H1 (cell line): ENCODE measurements at regions not wholly inside any gene's neighbourhood (a gene's known extent, or its start where the extent isn't known, plus 50 kb on each side); places are given as distances from the start of the nearest gene placed in this dataset.
A peak's percentile ranks its signal among the peaks of the same experiment; 100 is the strongest.

Experiments used
- CTCF ChIA-PET: fragments of 300-600 bp; sonication (Branson Sonifier 250); formaldehyde crosslinking; loops from one replicate; lab custom pipeline; 2021; ENCODE audit not compliant: partially characterized antibody; lab: Charles Lee
- POLR2A ChIA-PET: fragments of 300-600 bp; sonication (Branson Sonifier 250); formaldehyde crosslinking; loops from one replicate; lab custom pipeline; 2021; ENCODE audit warnings: inconsistent platforms; ENCODE audit not compliant: partially characterized antibody; lab: Charles Lee
- DNase-seq, 2 experiments: peaks; one replicate each; pipeline versions ENCODE4 v3.0.0 to v3.0.0-alpha.2; 2010 to 2022; ENCODE audit warnings: low spot score in 2 of 2, low read depth in 1 of 2, mixed read lengths in 1 of 2
- FAIRE-seq: peaks from 2 replicates; lab custom pipeline; 2011; peaks lifted over from hg19 to GRCh38; lab: Jason Lieb, UNC
- H2AFZ ChIP-seq: 2 replicates; pipeline ENCODE4 v1.8.1; 2012; ENCODE audit warnings: low read length, inconsistent platforms
- H2AK5ac ChIP-seq: 2 replicates; pipeline ENCODE4 v1.6.1; 2013; ENCODE audit warnings: low read depth, low read length
- H2BK120ac ChIP-seq: replicated peaks from 2 replicates; pipeline ENCODE3; 2013; ENCODE audit warnings: low read depth, low read length, inconsistent platforms
- H2BK12ac ChIP-seq: 2 replicates; pipeline ENCODE4 v1.6.1; 2013; ENCODE audit warnings: low read depth, low read length
- H2BK15ac ChIP-seq: 2 replicates; pipeline ENCODE4 v1.6.1; 2013; ENCODE audit warnings: low read length
- H2BK20ac ChIP-seq: 2 replicates; pipeline ENCODE4 v1.6.1; 2013; ENCODE audit warnings: low read length
- H2BK5ac ChIP-seq: 2 replicates; pipeline ENCODE4 v1.6.1; 2013; ENCODE audit warnings: low read depth, low read length
- H3K14ac ChIP-seq: 2 replicates; pipeline ENCODE4 v1.6.1; 2013; ENCODE audit warnings: inconsistent platforms; ENCODE audit not compliant: insufficient read length
- H3K18ac ChIP-seq: 2 replicates; pipeline ENCODE4 v1.6.1; 2013; ENCODE audit warnings: low read length; ENCODE audit errors: extremely low read depth
- H3K23ac ChIP-seq: 2 replicates; pipeline ENCODE4 v1.6.1; 2013; ENCODE audit warnings: inconsistent platforms; ENCODE audit not compliant: insufficient read length
- H3K23me2 ChIP-seq: 2 replicates; pipeline ENCODE4 v1.6.1; 2013; ENCODE audit warnings: low read depth, low read length
- H3K27ac ChIP-seq: 2 replicates; pipeline ENCODE4 v1.6.1; 2011; ENCODE audit warnings: low read depth, low read length, inconsistent platforms
- H3K27me3 ChIP-seq, 4 experiments: replicated peaks in 1 of 4; 1 replicate in 1 of 4; 2 replicates in 3 of 4; pipeline versions ENCODE4 v1.6.1 to v1.8.1; 2011 to 2013; ENCODE audit warnings: low read length in 3 of 4, mild to moderate bottlenecking in 3 of 4, inconsistent platforms in 2 of 4, mixed read lengths in 2 of 4, moderate library complexity in 1 of 4; ENCODE audit not compliant: control insufficient read depth in 3 of 4, insufficient read depth in 3 of 4; ENCODE audit errors: extremely low read depth in 1 of 4
- H3K36me3 ChIP-seq, 4 experiments: 2 replicates each; pipeline versions ENCODE4 v1.6.1 to v1.8.1; 2011 to 2013; ENCODE audit warnings: mild to moderate bottlenecking in 4 of 4, low read length in 3 of 4, moderate library complexity in 2 of 4, control low read depth in 1 of 4, inconsistent platforms in 1 of 4; ENCODE audit not compliant: insufficient read depth in 4 of 4, control insufficient read depth in 2 of 4
- H3K4ac ChIP-seq: replicated peaks from 2 replicates; pipeline ENCODE3; 2013; ENCODE audit warnings: low read length, low read depth, mixed read lengths, inconsistent platforms; ENCODE audit not compliant: insufficient read length
- H3K4me1 ChIP-seq, 4 experiments: replicated peaks in 1 of 4; 1 replicate in 1 of 4; 2 replicates in 3 of 4; pipeline versions ENCODE4 v1.6.1 to v1.8.1; 2011 to 2013; ENCODE audit warnings: low read length in 3 of 4, inconsistent platforms in 2 of 4, mixed read lengths in 1 of 4; ENCODE audit not compliant: insufficient read depth in 4 of 4, control insufficient read depth in 3 of 4
- H3K4me2 ChIP-seq, 2 experiments: 2 replicates each; pipeline versions ENCODE4 v1.6.1 to v1.8.1; 2011 to 2013; ENCODE audit warnings: low read depth in 2 of 2, low read length in 2 of 2, control low read depth in 1 of 2, inconsistent platforms in 1 of 2, mild to moderate bottlenecking in 1 of 2; ENCODE audit not compliant: insufficient read depth in 1 of 2
- H3K4me3 ChIP-seq, 4 experiments: fragments of 200-600, 300-600 bp in 1 of 4; sonication (generic), shearing (Covaris generic), sonication (Bioruptor Twin) in 1 of 4; 2 replicates each; pipeline versions ENCODE4 v1.5.1 to v1.8.1; 2011 to 2016; ENCODE audit warnings: low read length in 4 of 4, low read depth in 3 of 4, control low read depth in 2 of 4, inconsistent platforms in 2 of 4, mild to moderate bottlenecking in 2 of 4, mixed read lengths in 1 of 4, moderate library complexity in 1 of 4; ENCODE audit not compliant: insufficient read depth in 2 of 4; ENCODE audit errors: extremely low read depth in 1 of 4
- H3K56ac ChIP-seq: replicated peaks from 2 replicates; pipeline ENCODE3; 2013; ENCODE audit warnings: low read depth, mild to moderate bottlenecking, mixed read lengths, low read length, inconsistent platforms; ENCODE audit not compliant: insufficient read length
- H3K79me1 ChIP-seq: 2 replicates; pipeline ENCODE4 v1.6.1; 2013; ENCODE audit warnings: low read depth, low read length, control low read depth
- H3K79me2 ChIP-seq, 2 experiments: 2 replicates each; pipeline versions ENCODE4 v1.6.1 to v1.8.1; 2012 to 2013; ENCODE audit warnings: low read length in 2 of 2, mild to moderate bottlenecking in 2 of 2, inconsistent platforms in 1 of 2; ENCODE audit not compliant: insufficient read depth in 2 of 2, control insufficient read depth in 1 of 2
- H3K9ac ChIP-seq, 4 experiments: replicated peaks in 1 of 4; 1 replicate in 1 of 4; 2 replicates in 3 of 4; pipeline versions ENCODE4 v1.6.1 to v1.8.1; 2011 to 2013; ENCODE audit warnings: low read depth in 3 of 4, low read length in 3 of 4, control low read depth in 2 of 4, mild to moderate bottlenecking in 2 of 4, moderate library complexity in 2 of 4, inconsistent platforms in 1 of 4; ENCODE audit errors: extremely low read depth in 1 of 4
- H3K9me3 ChIP-seq, 2 experiments: 2 replicates each; pipeline versions ENCODE4 v1.6.1 to v1.8.1; 2012 to 2013; ENCODE audit warnings: mild to moderate bottlenecking in 2 of 2, moderate library complexity in 2 of 2, control low read depth in 1 of 2, inconsistent platforms in 1 of 2, low read depth in 1 of 2, low read length in 1 of 2, mixed read lengths in 1 of 2; ENCODE audit not compliant: insufficient read depth in 2 of 2
- H4K20me1 ChIP-seq, 2 experiments: replicated peaks in 1 of 2; 2 replicates each; pipeline versions ENCODE3 to v1.8.1; 2011 to 2013; ENCODE audit warnings: inconsistent platforms in 2 of 2, low read length in 2 of 2, mild to moderate bottlenecking in 1 of 2; ENCODE audit not compliant: insufficient read depth in 2 of 2, control insufficient read depth in 1 of 2
- H4K5ac ChIP-seq: 2 replicates; pipeline ENCODE4 v1.6.1; 2013; ENCODE audit warnings: low read length, low read depth, mixed read lengths, inconsistent platforms; ENCODE audit not compliant: insufficient read length
- H4K8ac ChIP-seq: 2 replicates; pipeline ENCODE4 v1.8.0; 2013; ENCODE audit warnings: mild to moderate bottlenecking, moderate library complexity, low read length, inconsistent platforms; ENCODE audit not compliant: insufficient read depth; ENCODE audit errors: extremely low read depth
- H4K91ac ChIP-seq: replicated peaks from 2 replicates; pipeline ENCODE3; 2013; ENCODE audit warnings: low read length, mixed read lengths, inconsistent platforms; ENCODE audit not compliant: insufficient read length
- SIN3A ChIP-seq, 2 experiments: IDR thresholded peaks in 1 of 2; conservative IDR thresholded peaks in 1 of 2; 2 replicates each; pipeline ENCODE4 v1.6.1; 2011 to 2012; ENCODE audit warnings: low read length in 2 of 2, improper control_type of control experiment in 1 of 2, low read depth in 1 of 2, mild to moderate bottlenecking in 1 of 2
- SRF ChIP-seq: IDR thresholded peaks from 2 replicates; pipeline ENCODE4 v1.6.1; 2011; ENCODE audit warnings: mild to moderate bottlenecking, low read depth, low read length, moderate library complexity
- WGBS, 2 experiments: shearing (Covaris generic) in 1 of 2; methylation state at CpG; one replicate each; pipeline versions ENCODE4 v1.1.6 to v1.1.7; 2013 to 2015; ENCODE audit warnings: low lambda C conversion rate in 2 of 2, mixed read lengths in 2 of 2, inconsistent platforms in 1 of 2, low coverage in 1 of 2, missing lambda C conversion rate in 1 of 2; ENCODE audit not compliant: insufficient replicate concordance in 2 of 2, insufficient coverage in 1 of 2, insufficient read length in 1 of 2; ENCODE audit errors: extremely low coverage in 1 of 2, missing lambda C conversion rate in 1 of 2; 5-methylcytosine and 5-hydroxymethylcytosine counted together

DNA sequence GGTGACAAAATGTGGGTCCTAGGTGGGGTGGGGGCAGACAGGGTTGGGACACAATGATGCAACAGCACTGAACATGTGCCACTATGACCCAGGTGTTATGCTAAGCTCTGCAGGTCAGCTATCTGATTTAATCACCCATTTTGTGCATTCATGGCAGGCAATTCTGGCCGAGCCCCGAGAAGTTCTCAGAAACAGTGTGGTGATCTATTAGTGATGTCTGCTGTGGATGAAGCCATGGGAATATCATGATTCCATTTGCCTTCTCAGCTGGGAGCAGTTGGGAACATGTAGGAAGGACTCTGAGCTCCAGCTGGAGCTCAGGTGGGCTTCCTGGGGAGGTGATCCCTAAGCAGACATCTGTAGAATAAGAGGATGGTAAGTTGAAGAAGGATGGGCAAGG lies 194.0 kb upstream of the POU3F1 start:
- H3K9ac ChIP-seq = no peak overlapping the region
- no peak overlapping the region for H3K18ac ChIP-seq
- H2BK20ac ChIP-seq = no peak overlapping the region
- no peak overlapping the region for H4K91ac ChIP-seq
- H2BK5ac ChIP-seq = no peak overlapping the region
- no peaks in the 10 kb centered on the region for H3K9me3 ChIP-seq
- ChIA-PET CTCF (interaction anchor here (0.5 to 1.2 kb wide), 2 partner anchors 57 to 111 kb away, joined by 3 read pairs; no protein-coding TSS in a partner anchor), POLR2A (interaction anchor here (0.6 to 1.7 kb wide), 2 partner anchors 11 to 100 kb away, joined by 3 to 4 read pairs; no protein-coding TSS in a partner anchor)
- FAIRE-seq (no peak), DNase-seq (no peak)
- H2AK5ac ChIP-seq = no peak overlapping the region
- peaks cover 3 to 18% (median 13%) of the 10 kb centered on the region in 4 experiments for H3K4me1 ChIP-seq
- no peak overlapping the region for H2BK120ac ChIP-seq
- TF ChIP-seq SIN3A (conservative IDR thresholded peaks at IDR 0.05 in 1 of 2, IDR thresholded peaks at IDR 0.05 in 1 of 2; ENCODE audit: low read depth in 1 of 2, low read length in 2 of 2) (no peak), SRF (peak; percentile 61; the same call in 1 of the 2 replicates)
- peaks cover 2% of the 10 kb centered on the region; the same call in 1 of the 2 replicates for H3K23me2 ChIP-seq
- H3K4ac ChIP-seq = no peak overlapping the region
- H2AFZ ChIP-seq = no peak overlapping the region
- no peak overlapping the region for H2BK12ac ChIP-seq
- H3K79me2 ChIP-seq = no peaks in the 10 kb centered on the region
- no peak overlapping the region for H3K14ac ChIP-seq
- no peaks in the 10 kb centered on the region for H4K20me1 ChIP-seq
- no peak overlapping the region for H2BK15ac ChIP-seq
- no peak overlapping the region for H4K5ac ChIP-seq
- H4K8ac ChIP-seq = no peak overlapping the region
- H3K27me3 ChIP-seq = no peaks in the 10 kb centered on the region; a peak in 2 of 7 replicates
- H3K23ac ChIP-seq = no peak overlapping the region
- no peak overlapping the region for H3K27ac ChIP-seq
- H3K79me1 ChIP-seq = no peaks in the 10 kb centered on the region
- H3K4me2 ChIP-seq = no peak overlapping the region
- no peaks in the 10 kb centered on the region for H3K36me3 ChIP-seq
- no peak overlapping the region for H3K4me3 ChIP-seq
- WGBS, 2 experiments = 79% methylated on average over 2 of the region's 2 CpGs; no CpG with 5 or more reads in 1 of the 2 experiments
- H3K56ac ChIP-seq = no peak overlapping the region
